ENCODE measurements at regions not wholly inside any gene's neighbourhood (a gene's known extent, or its start where the extent isn't known, plus 50 kb on each side); places are given as distances from the start of the nearest gene placed in this dataset.
A peak's percentile ranks its signal among the peaks of the same experiment; 100 is the strongest.

- intact Hi-C loops (cut with micrococcal nuclease; ENCODE audit: unreplicated experiment), result no loop called here
- peaks cover 16% of the 10 kb centered on the region for H3K9me3 Mint-ChIP-seq (ENCODE audit: unreplicated experiment)
- H3K36me3 Mint-ChIP-seq (ENCODE audit: insufficient read depth, unreplicated experiment), result no peaks in the 10 kb centered on the region
- no peak for TF ChIP-seq CTCF (IDR thresholded peaks at IDR 0.05; ENCODE audit: insufficient read depth in 1 of 2, low read depth in 1 of 2, low read length in 1 of 2, severe bottlenecking in 1 of 2, unreplicated experiment in 1 of 2)
- POLR2A ChIA-PET, result no interaction called here
- Histone ChIP-seq H3K4me3 (ENCODE audit: low read depth, low read length) (no peak overlapping the region), H3K4me1 (0 out of 2 replicates have a peak, but pooled peaks cover 3% of the 10 kb centered on the region), H3K27me3 (replicated peaks; ENCODE audit: control insufficient read depth, insufficient read depth, low read length) (no peaks in the 10 kb centered on the region), H3K9me3 (no peaks in the 10 kb centered on the region), H3K36me3 (ENCODE audit: control insufficient read depth, insufficient read depth, low read length) (no peaks in the 10 kb centered on the region)
- H3K4me3 Mint-ChIP-seq (ENCODE audit: unreplicated experiment), result no peak overlapping the region
- no peaks in the 10 kb centered on the region for H3K4me1 Mint-ChIP-seq (ENCODE audit: low read depth, unreplicated experiment)
- H3K27ac Mint-ChIP-seq (ENCODE audit: unreplicated experiment), result no peak overlapping the region
- H3K27me3 Mint-ChIP-seq (ENCODE audit: insufficient read depth, unreplicated experiment), result no peaks in the 10 kb centered on the region
- BruUV-seq (replicated peaks), result no TSS peak
- CTCF ChIA-PET, result no interaction called here
- DNase-seq, result peak; percentile 32 to 53
These were observed 953.3 kb downstream of the XPNPEP1 start for GRCh38 chr10:108970016-108970415.

- TF ChIP-seq CTCF (IDR thresholded peaks at IDR 0.05; ENCODE audit: insufficient read depth in 1 of 2, low read depth in 1 of 2, low read length in 1 of 2, severe bottlenecking in 1 of 2, unreplicated experiment in 1 of 2), result no peak
These were observed 956.9 kb downstream of the XPNPEP1 start for GRCh38 chr10:108966411-108966810.

GRCh38 chr10:108966005-108966404 lies 957.3 kb downstream of the XPNPEP1 start:
- Mint-ChIP-seq H3K9me3 (ENCODE audit: unreplicated experiment) (peaks cover 7% of the 10 kb centered on the region), H3K36me3 (ENCODE audit: insufficient read depth, unreplicated experiment) (no peaks in the 10 kb centered on the region), H3K27ac (ENCODE audit: unreplicated experiment) (no peak overlapping the region), H3K4me3 (ENCODE audit: unreplicated experiment) (no peak overlapping the region), H3K4me1 (ENCODE audit: low read depth, unreplicated experiment) (no peaks in the 10 kb centered on the region), H3K27me3 (ENCODE audit: insufficient read depth, unreplicated experiment) (no peaks in the 10 kb centered on the region)
- Histone ChIP-seq H3K4me1 (no peaks in the 10 kb centered on the region), H3K27me3 (replicated peaks; ENCODE audit: control insufficient read depth, insufficient read depth, low read length) (no peaks in the 10 kb centered on the region), H3K4me3 (ENCODE audit: low read depth, low read length) (no peak overlapping the region), H3K9me3 (no peaks in the 10 kb centered on the region), H3K36me3 (ENCODE audit: control insufficient read depth, insufficient read depth, low read length) (no peaks in the 10 kb centered on the region)
- no peak for TF ChIP-seq CTCF (IDR thresholded peaks at IDR 0.05; ENCODE audit: insufficient read depth in 1 of 2, low read depth in 1 of 2, low read length in 1 of 2, severe bottlenecking in 1 of 2, unreplicated experiment in 1 of 2)
- DNase-seq, result no peak
- BruUV-seq (replicated peaks), result no TSS peak
- intact Hi-C loops (cut with micrococcal nuclease; ENCODE audit: unreplicated experiment), result no loop called here
- POLR2A ChIA-PET, result no interaction called here
- CTCF ChIA-PET, result no interaction called here

More at GRCh38 chr10:108966411-108966810, 956.9 kb downstream of the XPNPEP1 start:
- Histone ChIP-seq H3K4me1 (no peaks in the 10 kb centered on the region), H3K4me3 (ENCODE audit: low read depth, low read length) (no peak overlapping the region), H3K9me3 (no peaks in the 10 kb centered on the region), H3K27me3 (replicated peaks; ENCODE audit: control insufficient read depth, insufficient read depth, low read length) (no peaks in the 10 kb centered on the region), H3K36me3 (ENCODE audit: control insufficient read depth, insufficient read depth, low read length) (no peaks in the 10 kb centered on the region)
- H3K9me3 Mint-ChIP-seq (ENCODE audit: unreplicated experiment), result peaks cover 8% of the 10 kb centered on the region
- POLR2A ChIA-PET, result no interaction called here
- CTCF ChIA-PET, result no interaction called here
- intact Hi-C loops (cut with micrococcal nuclease; ENCODE audit: unreplicated experiment), result no loop called here
- no peak for DNase-seq
- BruUV-seq (replicated peaks), result no TSS peak
- H3K36me3 Mint-ChIP-seq (ENCODE audit: insufficient read depth, unreplicated experiment), result no peaks in the 10 kb centered on the region
- H3K27me3 Mint-ChIP-seq (ENCODE audit: insufficient read depth, unreplicated experiment), result no peaks in the 10 kb centered on the region
- H3K27ac Mint-ChIP-seq (ENCODE audit: unreplicated experiment), result no peak overlapping the region
- no peak overlapping the region for H3K4me3 Mint-ChIP-seq (ENCODE audit: unreplicated experiment)
- no peaks in the 10 kb centered on the region for H3K4me1 Mint-ChIP-seq (ENCODE audit: low read depth, unreplicated experiment)
